HG02759 (cell line): ENCODE measurements at regions not wholly inside any gene's neighbourhood (a gene's known extent, or its start where the extent isn't known, plus 50 kb on each side); places are given as distances from the start of the nearest gene placed in this dataset.

Source experiments
- ATAC-seq: cut with Tn5 transposase; IDR thresholded peaks from one replicate; pipeline ENCODE4 v1.9.1; 2021; ENCODE audit warnings: mild to moderate bottlenecking, moderate library complexity; ENCODE audit not compliant: unreplicated experiment

- ATAC-seq: no peak
Measured at GRCh38 chr10:58932577-58933314, 243.7 kb upstream of the PHYHIPL start.

GRCh38 chr10:58936364-58936763, 240.1 kb upstream of the PHYHIPL start:
- ATAC-seq: no peak

DNA sequence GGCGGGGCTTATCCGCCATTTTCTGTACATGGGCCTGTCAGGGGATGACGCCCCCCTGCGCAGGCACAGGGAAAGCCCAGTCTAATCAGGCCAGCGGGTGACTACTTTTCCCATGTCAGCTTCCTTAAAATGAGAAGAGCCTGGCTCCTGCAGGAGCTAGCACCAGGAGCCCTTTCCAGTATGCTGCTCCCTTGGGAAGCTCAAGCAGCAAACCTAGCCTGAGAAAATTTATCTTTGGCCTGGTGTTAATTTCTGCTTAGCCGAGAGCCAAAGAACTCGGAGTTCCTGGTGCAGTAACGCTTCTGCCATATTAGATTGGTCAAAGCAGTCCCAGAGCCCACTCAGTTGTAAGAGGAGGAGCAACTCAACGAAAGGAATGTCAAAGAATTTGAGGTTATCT, 239.0 kb upstream of the PHYHIPL start:
- no peak for ATAC-seq

DNA sequence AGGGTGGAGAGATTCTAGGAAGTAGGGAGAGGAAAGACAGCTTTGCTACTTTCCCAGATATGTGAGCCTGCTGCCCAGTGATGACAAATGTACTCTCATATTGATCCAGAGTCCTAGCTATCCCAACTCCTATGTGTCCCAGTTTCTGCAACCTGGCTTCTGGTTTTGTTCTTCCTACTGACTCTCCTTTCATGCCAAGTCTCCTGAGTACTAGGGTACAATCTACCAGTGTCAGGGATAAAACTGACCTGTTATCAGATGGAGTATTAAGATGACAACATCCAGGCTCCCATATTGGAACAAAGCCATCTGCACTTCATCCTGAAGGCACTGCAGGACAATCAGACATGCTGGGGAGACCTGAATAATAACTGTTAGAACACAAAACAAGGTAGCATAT, 233.7 kb upstream of the PHYHIPL start:
- no peak for ATAC-seq

DNA sequence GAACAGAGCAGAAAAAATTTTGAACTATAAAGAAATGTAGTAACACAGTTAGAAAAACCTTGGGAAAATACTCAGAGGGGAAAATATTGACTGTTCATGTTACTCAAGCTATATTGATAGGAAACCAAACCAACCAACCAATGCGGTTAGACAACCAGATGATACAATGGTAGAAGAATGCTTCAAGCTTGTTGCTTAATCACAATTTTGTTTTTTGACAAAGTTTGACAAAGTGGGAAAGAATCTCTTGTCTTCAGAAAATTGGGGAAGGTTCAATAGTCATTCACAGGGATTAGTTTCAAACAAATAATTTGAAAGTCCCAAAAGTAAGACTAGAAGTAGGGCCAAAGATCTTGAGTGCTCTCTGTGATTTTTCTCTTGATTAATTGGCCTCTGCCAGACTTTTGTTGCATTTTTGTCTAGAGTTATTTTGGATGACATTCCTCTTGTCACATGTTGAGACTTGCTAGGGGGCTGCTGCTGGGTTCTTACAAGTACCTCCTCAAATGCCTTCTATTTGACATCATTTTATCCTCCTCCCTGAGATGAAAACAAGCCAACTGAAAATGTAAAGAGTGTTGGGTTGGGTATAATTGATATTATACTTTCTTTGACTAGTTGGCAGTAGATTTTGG, 233.1 kb upstream of the PHYHIPL start:
- ATAC-seq: no peak

DNA sequence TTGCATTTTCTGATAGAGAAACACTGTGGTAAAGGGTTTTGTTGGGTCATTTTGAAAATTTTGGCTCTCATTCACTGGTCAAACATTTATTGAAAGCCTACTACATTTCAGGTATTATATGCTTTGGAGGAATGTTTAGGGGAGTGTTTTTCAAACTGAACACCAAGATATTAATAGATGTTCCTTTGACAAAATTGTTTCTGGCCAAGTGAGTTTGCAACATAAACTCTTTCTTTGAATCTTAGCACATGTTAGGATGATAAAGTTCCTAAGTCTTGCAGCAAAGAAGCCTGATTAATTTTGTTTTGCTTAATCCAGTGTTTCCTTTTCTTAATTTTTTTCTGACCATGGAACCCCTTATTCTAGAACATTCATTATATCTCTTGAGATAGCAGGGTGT, 232.5 kb upstream of the PHYHIPL start:
- no peak for ATAC-seq

GRCh38 chr10:58948303-58948702, 228.1 kb upstream of the PHYHIPL start:
- ATAC-seq: no peak

GRCh38 chr10:58950618-58951017, 225.8 kb upstream of the PHYHIPL start:
- ATAC-seq: no peak

DNA sequence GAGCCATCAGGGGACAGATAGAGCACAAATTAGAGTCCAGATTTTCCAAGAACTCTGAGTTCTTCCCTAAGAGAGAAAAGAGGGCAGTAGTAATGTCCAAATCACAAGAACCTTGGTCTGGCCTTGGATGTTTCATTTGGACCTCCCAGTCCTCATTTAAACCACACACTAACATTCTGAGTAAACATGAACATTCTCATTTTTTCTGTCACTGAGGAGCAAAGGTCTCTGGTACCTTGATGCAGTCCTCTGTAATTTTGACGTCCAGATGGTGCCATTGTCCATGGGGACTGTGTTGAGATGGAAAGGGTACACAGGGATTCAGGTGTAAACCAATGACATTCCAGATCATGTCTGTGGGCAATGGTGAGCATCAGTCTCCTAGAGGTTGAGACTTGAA, 225.4 kb upstream of the PHYHIPL start:
- ATAC-seq: no peak

DNA sequence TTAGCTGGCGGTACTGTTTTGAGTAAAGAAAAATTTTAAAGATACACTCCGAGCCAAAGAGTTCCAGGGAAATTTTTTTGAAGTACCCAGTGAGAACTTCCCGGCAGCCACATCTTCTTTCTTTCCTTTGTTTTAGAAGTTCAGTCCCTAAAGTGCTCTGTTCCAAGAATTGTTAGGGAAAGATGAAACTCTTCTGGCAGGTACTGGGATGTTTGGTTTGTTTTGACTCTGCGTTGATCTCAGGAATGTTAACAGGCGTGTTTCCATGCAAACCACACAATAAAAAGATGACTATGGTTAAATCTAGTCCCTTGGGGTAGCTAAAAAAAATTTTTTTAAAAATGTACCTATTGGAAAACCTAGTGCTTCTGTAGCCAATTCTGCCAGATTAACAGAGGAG, 224.7 kb upstream of the PHYHIPL start:
- no peak for ATAC-seq

DNA sequence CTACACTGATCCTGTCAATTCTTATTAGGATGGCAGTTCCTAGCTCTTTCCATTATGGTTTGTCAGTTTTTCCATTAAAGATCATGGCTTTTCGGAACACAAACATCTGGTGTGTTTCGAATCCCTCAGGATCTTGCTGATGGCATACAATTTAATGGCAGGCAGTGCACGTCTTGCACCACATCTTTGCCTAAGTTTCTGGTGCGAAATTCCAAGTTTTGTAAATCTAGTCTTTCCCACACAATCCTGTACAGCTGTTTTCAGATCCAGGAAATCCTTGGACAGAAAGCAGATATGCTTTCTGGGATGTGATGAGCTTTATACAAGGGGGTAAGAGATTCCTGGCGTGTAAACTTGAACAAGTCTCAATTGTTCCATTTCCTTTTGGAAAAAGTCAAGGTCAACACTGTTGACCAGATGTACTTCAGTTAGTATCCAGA, 224.3 kb upstream of the PHYHIPL start:
- no peak for ATAC-seq

DNA sequence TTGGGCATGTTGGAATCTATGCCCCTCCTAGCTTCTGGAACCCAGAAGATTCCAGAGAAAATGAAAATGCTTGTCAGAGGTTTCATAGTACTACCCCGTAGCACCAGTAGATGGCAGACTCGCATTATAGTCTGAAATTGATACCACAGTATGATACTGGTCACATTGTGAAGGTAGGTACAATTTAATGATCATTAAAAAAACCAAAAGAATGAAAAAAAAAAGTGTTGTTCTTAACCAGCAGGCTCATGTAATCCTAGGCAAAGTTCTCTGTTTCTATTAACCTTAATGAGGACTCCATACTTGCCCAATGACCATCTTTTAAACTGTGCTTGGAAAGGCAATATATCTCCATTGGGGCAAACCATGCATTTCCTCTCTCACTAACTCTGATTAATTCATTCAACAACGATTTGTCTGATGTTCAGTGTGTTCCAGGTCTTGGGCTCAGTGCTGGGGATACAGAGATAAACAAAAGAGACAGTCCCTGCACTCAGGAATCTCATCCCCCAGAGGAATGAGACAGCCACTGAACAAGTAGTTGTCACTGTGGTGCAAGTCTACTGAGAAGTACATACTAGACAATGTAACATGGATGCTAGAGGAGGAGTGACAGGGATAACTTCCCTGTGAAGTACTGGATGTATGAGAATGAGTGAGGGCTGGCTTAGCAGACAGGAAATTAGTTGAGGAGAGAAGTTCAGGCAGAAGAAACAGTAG, 223.5 kb upstream of the PHYHIPL start:
- ATAC-seq: peak; percentile 74

- ATAC-seq: no peak
Measured at GRCh38 chr10:58954178-58954577, 222.3 kb upstream of the PHYHIPL start.

DNA sequence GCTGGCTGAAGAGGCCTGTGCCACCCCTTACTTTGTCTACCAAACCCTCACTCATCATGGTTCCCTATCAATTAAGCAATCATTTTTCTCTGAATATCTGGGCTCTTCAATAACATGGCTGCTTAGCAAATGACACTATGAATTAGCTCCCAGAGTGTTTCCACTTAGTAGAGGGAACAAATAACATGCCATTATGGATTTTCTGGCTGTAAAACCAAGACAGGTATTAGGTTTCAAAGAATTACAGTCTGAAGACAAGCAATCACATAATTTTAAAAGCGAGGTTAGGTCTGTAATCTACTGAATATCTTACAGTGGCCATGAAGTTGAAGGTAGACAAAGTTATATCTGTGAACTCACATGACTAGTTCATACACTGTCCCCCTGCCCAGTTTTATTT, 220.8 kb upstream of the PHYHIPL start:
- no peak for ATAC-seq

DNA sequence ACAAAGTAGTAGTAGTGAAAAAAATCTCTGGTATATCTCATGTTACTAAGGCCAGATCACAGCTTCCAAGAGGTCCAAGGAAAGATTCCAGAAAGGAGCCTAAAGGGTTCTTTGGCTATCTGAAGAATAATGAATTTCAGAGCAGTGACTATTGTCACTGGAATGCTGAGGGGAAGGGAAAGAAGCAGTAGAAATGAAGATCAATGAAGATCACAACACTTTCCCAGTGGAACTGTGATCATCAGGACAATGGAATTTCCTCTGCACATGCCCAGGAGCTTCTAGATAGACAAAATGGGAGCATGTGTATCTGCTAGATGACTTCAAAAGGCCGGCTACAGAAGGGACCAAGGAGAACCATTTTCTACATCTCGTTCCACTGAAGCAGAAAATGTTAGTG, 219.5 kb upstream of the PHYHIPL start:
- ATAC-seq: no peak

- no peak for ATAC-seq
Measured at GRCh38 chr10:58957517-58957916, 218.9 kb upstream of the PHYHIPL start.

DNA sequence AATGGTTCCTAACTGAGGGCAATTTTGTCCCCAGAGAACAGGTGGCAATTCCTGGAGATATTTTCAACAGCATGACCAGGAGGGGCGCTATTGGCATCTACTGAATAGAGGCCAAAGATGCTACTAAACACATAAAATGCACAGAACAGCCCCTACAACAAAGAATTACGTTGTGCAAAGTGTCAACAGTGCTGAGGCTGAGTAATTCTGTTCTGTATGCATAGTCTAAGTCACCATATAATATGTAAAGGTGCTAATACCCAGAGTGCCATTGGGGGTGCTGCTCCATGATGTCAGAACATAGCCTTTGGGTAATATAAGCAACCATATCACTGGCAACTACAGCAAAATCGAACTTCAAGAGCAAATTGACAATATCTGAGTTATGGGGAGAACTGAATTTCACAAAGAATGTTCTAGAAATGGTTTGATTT, 213.3 kb upstream of the PHYHIPL start:
- ATAC-seq: no peak

DNA sequence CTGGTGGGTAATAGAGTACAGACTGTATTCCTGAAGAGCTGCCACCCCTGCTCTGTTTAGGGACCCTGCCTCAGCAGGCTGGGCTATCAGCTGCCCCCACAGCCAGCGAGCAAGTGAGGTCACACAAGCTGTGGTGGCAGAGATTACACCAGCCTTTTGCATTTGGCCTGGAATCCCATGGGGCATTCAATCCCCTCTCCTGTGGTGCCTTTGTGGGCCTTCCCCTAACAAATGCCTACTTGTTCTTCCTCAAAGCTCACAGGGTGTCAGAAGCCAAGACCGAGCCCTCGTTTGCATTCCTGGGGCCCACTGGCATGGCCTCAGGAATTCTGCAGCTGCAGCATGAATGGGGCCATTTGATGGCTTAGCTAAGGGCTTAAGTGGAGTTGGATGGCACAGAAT, 212.7 kb upstream of the PHYHIPL start:
- ATAC-seq: no peak

DNA sequence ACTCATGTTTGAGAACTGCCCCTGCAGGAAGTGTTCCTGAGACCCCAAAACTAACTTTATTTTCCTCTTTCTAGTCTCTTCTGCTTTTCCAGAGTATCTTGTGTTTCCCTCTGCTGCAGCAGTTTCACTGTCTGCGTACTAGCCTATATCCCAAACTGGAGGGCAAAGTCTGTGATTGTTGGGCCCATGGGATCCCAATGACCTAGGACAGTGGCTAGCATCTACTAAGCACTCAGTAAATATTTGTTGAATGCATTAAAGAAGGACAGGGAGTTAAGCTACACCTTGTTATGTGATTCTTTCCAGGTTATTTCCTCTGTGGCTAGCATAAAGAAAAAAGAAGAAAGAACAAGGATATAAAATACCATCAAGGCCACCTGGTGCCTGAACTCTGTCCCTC, 210.6 kb upstream of the PHYHIPL start:
- no peak for ATAC-seq

DNA sequence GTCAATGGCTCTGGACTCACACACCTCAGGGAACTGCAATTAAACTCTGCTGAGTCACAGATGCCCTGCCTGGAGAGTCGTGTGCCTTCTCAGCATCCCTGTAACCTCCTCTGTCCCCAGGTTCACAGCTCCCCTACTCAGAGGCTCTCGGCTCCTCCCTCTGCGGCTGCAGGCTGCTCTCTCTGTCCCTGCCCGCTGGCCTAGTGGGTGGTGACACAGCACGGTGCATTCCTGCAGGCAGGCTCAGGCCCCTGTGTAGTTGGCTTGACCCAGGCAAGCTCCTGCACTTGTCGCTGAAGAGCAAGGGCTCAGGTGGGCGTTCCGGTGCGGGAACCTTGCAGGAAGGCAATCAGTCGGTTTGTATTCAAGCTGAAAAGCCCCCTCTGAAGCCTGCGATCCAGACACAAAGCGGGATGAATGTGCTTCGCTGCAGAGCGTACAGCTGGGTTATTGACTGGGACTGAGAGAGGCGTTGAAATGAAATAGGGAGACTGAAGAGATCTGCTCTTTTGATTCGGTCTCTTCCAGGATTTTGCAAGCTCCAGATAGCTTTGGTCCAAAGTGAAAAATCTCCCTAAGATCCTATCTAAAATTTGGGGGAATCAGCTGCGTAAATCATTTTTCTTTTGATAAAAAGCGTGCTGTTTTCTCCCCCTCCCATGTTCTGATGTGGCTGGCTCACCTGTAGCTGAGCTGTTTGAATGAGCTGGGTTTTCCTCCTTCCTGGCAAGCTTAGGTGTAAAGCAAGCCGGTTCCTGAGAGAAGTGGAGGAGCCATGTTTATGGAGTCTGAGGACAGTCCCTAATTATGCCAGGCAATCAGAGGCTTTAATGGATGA, 208.7 kb upstream of the PHYHIPL start:
- ATAC-seq: peak; percentile 67

DNA sequence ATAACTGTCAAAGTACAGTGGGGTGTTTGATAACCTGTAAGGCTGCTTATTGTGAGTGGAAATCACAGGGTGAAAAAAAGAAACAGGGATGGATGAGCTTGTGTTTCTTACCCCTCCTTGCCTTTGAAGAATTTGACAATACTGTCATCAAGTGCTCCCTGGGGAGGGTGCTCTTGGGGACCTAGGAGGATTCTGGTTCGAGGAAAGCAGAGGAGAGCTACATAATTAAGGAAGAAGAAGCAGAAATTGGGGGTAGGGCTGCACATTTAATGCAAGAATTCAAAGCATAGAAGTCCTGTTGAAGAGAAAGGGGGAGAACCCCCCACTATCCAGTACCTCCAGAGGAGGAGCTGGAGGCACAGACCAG, 208.1 kb upstream of the PHYHIPL start:
- ATAC-seq: no peak
